GM23338 (cell line): ENCODE measurements at regions not wholly inside any gene's neighbourhood (a gene's known extent, or its start where the extent isn't known, plus 50 kb on each side); places are given as distances from the start of the nearest gene placed in this dataset.
A peak's percentile ranks its signal among the peaks of the same experiment; 100 is the strongest.

Experiments used
- ATAC-seq: fragments of 200-7000 bp; cut with Tn5 transposase; 3 replicates; pipeline ENCODE4 v1.9.1; 2020
- DNase-seq: peaks from one replicate; pipeline ENCODE4 v3.0.0-alpha.2; 2015; ENCODE audit warnings: low spot score
- H2AFZ ChIP-seq: fragments of 200-600 bp; sonication (generic); 2 replicates; pipeline ENCODE4 v1.8.0; 2016; ENCODE audit warnings: antibody characterized with exemption, mild to moderate bottlenecking, moderate library complexity
- H3F3A ChIP-seq: fragments of 200-600 bp; sonication (generic); replicated peaks from 2 replicates; pipeline ENCODE4 v1.8.0; 2017; ENCODE audit warnings: antibody characterized with exemption, mixed run types, low read depth
- H3K27ac ChIP-seq: fragments of 200-600 bp; sonication (generic); 2 replicates; pipeline ENCODE4 v1.6.1; 2016; ENCODE audit warnings: low read depth
- H3K27me3 ChIP-seq: fragments of 200-600 bp; sonication (generic); 2 replicates; pipeline ENCODE4 v1.8.0; 2016; ENCODE audit warnings: mild to moderate bottlenecking, mixed run types, moderate library complexity; ENCODE audit not compliant: insufficient read depth
- H3K36me3 ChIP-seq: fragments of 200-600 bp; sonication (generic); 2 replicates; pipeline ENCODE4 v1.8.0; 2016; ENCODE audit warnings: mild to moderate bottlenecking; ENCODE audit not compliant: insufficient read depth
- H3K4me1 ChIP-seq: fragments of 200-600 bp; sonication (generic); 2 replicates; pipeline ENCODE4 v1.8.0; 2016; ENCODE audit warnings: mild to moderate bottlenecking, moderate library complexity; ENCODE audit not compliant: insufficient read depth
- H3K4me2 ChIP-seq: fragments of 200-600 bp; sonication (generic); 2 replicates; pipeline ENCODE4 v1.7.1; 2017; ENCODE audit warnings: mixed run types
- H3K4me3 ChIP-seq: fragments of 200-600 bp; sonication (generic); 2 replicates; pipeline ENCODE4 v1.6.1; 2016; ENCODE audit warnings: mixed run types
- H3K79me2 ChIP-seq: fragments of 200-600 bp; sonication (generic); replicated peaks from 2 replicates; pipeline ENCODE4 v1.8.0; 2017; ENCODE audit warnings: mild to moderate bottlenecking; ENCODE audit not compliant: insufficient read depth
- H3K9me2 ChIP-seq: fragments of 200-600 bp; sonication (generic); 2 replicates; pipeline ENCODE4 v1.8.0; 2017; ENCODE audit not compliant: insufficient read depth
- H4K20me1 ChIP-seq: fragments of 200-600 bp; sonication (generic); replicated peaks from 2 replicates; pipeline ENCODE4 v1.8.0; 2017; ENCODE audit warnings: mild to moderate bottlenecking; ENCODE audit not compliant: insufficient read depth
- H3K27ac Mint-ChIP-seq: 2 replicates; pipeline ENCODE4 v1.8.0; 2020; ENCODE audit warnings: inconsistent platforms, mild to moderate bottlenecking, moderate library complexity, mixed read lengths
- H3K27me3 Mint-ChIP-seq: 3 replicates; pipeline ENCODE4 v1.8.0; 2022; ENCODE audit warnings: low read depth, mild to moderate bottlenecking, moderate library complexity, mixed read lengths, inconsistent platforms; ENCODE audit not compliant: insufficient read depth, poor library complexity
- H3K36me3 Mint-ChIP-seq: 3 replicates; pipeline ENCODE4 v1.8.0; 2021; ENCODE audit warnings: low read depth, mild to moderate bottlenecking, inconsistent platforms, moderate library complexity, mixed read lengths
- H3K4me1 Mint-ChIP-seq: 3 replicates; pipeline ENCODE4 v1.8.0; 2020; ENCODE audit warnings: mild to moderate bottlenecking, inconsistent platforms, mixed read lengths
- H3K4me3 Mint-ChIP-seq: 3 replicates; pipeline ENCODE4 v1.8.0; 2021; ENCODE audit warnings: moderate library complexity, mild to moderate bottlenecking, inconsistent platforms, mixed read lengths
- H3K9me3 Mint-ChIP-seq: 3 replicates; pipeline ENCODE4 v1.8.0; 2020; ENCODE audit warnings: moderate library complexity, mild to moderate bottlenecking, inconsistent platforms, mixed read lengths
- CREB1 ChIP-seq: fragments of 250-450 bp; sonication (Bioruptor Pico); IDR thresholded peaks from 2 replicates; pipeline ENCODE4 v1.5.0; 2020; ENCODE audit warnings: low read depth, mild to moderate bottlenecking, moderate library complexity
- CTCF ChIP-seq, 2 experiments: fragments of 200-600 bp in 1 of 2; sonication (generic) in 1 of 2; conservative IDR thresholded peaks; 2 replicates each; pipeline versions ENCODE4 v1.5.1 to v1.6.1; 2016 to 2017; ENCODE audit warnings: antibody characterized with exemption in 2 of 2, low read depth in 2 of 2, mild to moderate bottlenecking in 2 of 2, moderate library complexity in 1 of 2
- EZH2 ChIP-seq: fragments of 200-600 bp; sonication (generic); IDR thresholded peaks from one replicate; pipeline ENCODE4 v1.8.0; 2017; ENCODE audit warnings: antibody characterized with exemption, mild to moderate bottlenecking, low read depth; ENCODE audit not compliant: unreplicated experiment
- EZH2phosphoT487 ChIP-seq: fragments of 200-600 bp; sonication (generic); IDR thresholded peaks from one replicate; pipeline ENCODE4 v1.8.1; 2018; ENCODE audit warnings: antibody characterized with exemption; ENCODE audit not compliant: unreplicated experiment
- JUNB ChIP-seq: IDR thresholded peaks from one replicate; pipeline ENCODE4 v1.6.1; 2016; ENCODE audit warnings: antibody characterized with exemption; ENCODE audit not compliant: unreplicated experiment
- NANOG ChIP-seq: IDR thresholded peaks from 2 replicates; pipeline ENCODE4 v1.6.1; 2016; ENCODE audit warnings: antibody characterized with exemption, borderline replicate concordance
- POLR2AphosphoS5 ChIP-seq: IDR thresholded peaks from 2 replicates; pipeline ENCODE4 v1.6.1; 2016; ENCODE audit warnings: antibody characterized with exemption, low read depth
- REST ChIP-seq: IDR thresholded peaks from one replicate; pipeline ENCODE4 v1.6.1; 2018; ENCODE audit warnings: antibody characterized with exemption; ENCODE audit not compliant: unreplicated experiment
- STAT1 ChIP-seq: IDR thresholded peaks from one replicate; pipeline ENCODE4 v1.6.1; 2016; ENCODE audit warnings: antibody characterized with exemption; ENCODE audit not compliant: unreplicated experiment
- ZNF114 ChIP-seq: fragments of 250-450 bp; sonication (Bioruptor Pico); IDR thresholded peaks from 2 replicates; pipeline ENCODE4 v1.5.0; 2020; ENCODE audit warnings: mild to moderate bottlenecking, moderate library complexity
- ZNF462 ChIP-seq: fragments of 250-450 bp; sonication (Bioruptor Pico); IDR thresholded peaks from 2 replicates; pipeline ENCODE4 v1.5.0; 2020; ENCODE audit warnings: mild to moderate bottlenecking, moderate library complexity

GRCh38 chr6:122170274-122170673 is 229.2 kb upstream of the HSF2 start (continued):
- no peak for TF ChIP-seq CTCF (conservative IDR thresholded peaks at IDR 0.05; ENCODE audit: low read depth in 2 of 2)
- no peak for TF ChIP-seq POLR2AphosphoS5
- TF ChIP-seq JUNB, result no peak
- TF ChIP-seq EZH2, result no peak
- no peak for TF ChIP-seq STAT1
- TF ChIP-seq CREB1, result no peak

- Histone ChIP-seq H4K20me1 (no peaks in the 10 kb centered on the region), H3K9me2 (no peaks in the 10 kb centered on the region), H3F3A (no peaks in the 10 kb centered on the region), H2AFZ (peak overlapping the region; percentile 52; the same call in 1 of the 2 replicates), H3K36me3 (no peaks in the 10 kb centered on the region), H3K4me3 (no peak overlapping the region), H3K4me1 (0 out of 2 replicates have a peak, but pooled peaks cover 5% of the 10 kb centered on the region), H3K4me2 (no peak overlapping the region), H3K27me3 (no peaks in the 10 kb centered on the region), H3K27ac (no peak overlapping the region), H3K79me2 (no peaks in the 10 kb centered on the region)
- no peaks in the 10 kb centered on the region for H3K9me3 Mint-ChIP-seq
- DNase-seq, result no peak
- no peaks in the 10 kb centered on the region for H3K36me3 Mint-ChIP-seq
- peaks cover 12% of the 10 kb centered on the region for H3K4me1 Mint-ChIP-seq
- no peak overlapping the region for H3K4me3 Mint-ChIP-seq
- no peak for ATAC-seq
- H3K27ac Mint-ChIP-seq, result no peak overlapping the region
- no peaks in the 10 kb centered on the region for H3K27me3 Mint-ChIP-seq
- TF ChIP-seq EZH2 (no peak), POLR2AphosphoS5 (no peak), NANOG (no peak), ZNF114 (CRISPR knock-in tag) (no peak), CTCF (conservative IDR thresholded peaks at IDR 0.05; ENCODE audit: low read depth in 2 of 2) (no peak), EZH2phosphoT487 (no peak), REST (no peak), ZNF462 (CRISPR knock-in tag) (no peak), STAT1 (no peak), JUNB (no peak)
These were observed 220.5 kb upstream of the HSF2 start for GRCh38 chr6:122178988-122179387.
